Kidney epithelial cell (primary cell): ENCODE measurements at regions not wholly inside any gene's neighbourhood (a gene's known extent, or its start where the extent isn't known, plus 50 kb on each side); places are given as distances from the start of the nearest gene placed in this dataset.

ENCODE experiments used
- DNase-seq: peaks from one replicate; pipeline ENCODE4 v3.0.0-alpha.2; 2010; ENCODE audit warnings: low read depth
- H3K27me3 ChIP-seq: 2 replicates; pipeline ENCODE4 v1.6.0; 2011; ENCODE audit warnings: low read length; ENCODE audit not compliant: control insufficient read depth, insufficient read depth
- H3K36me3 ChIP-seq: 2 replicates; pipeline ENCODE4 v1.5.1; 2011; ENCODE audit warnings: low read length; ENCODE audit not compliant: control insufficient read depth, insufficient read depth
- H3K4me3 ChIP-seq: 2 replicates; pipeline ENCODE4 v1.5.1; 2011; ENCODE audit warnings: low read depth, mild to moderate bottlenecking, control low read depth, low read length
- TF ChIP-seq, protein P1 (sequence below): IDR thresholded peaks from 2 replicates; pipeline ENCODE4 v1.5.1; 2011; ENCODE audit warnings: mild to moderate bottlenecking, moderate library complexity, low read length, control low read depth, inconsistent platforms; ENCODE audit not compliant: insufficient read depth, poor library complexity, severe bottlenecking

DNA sequence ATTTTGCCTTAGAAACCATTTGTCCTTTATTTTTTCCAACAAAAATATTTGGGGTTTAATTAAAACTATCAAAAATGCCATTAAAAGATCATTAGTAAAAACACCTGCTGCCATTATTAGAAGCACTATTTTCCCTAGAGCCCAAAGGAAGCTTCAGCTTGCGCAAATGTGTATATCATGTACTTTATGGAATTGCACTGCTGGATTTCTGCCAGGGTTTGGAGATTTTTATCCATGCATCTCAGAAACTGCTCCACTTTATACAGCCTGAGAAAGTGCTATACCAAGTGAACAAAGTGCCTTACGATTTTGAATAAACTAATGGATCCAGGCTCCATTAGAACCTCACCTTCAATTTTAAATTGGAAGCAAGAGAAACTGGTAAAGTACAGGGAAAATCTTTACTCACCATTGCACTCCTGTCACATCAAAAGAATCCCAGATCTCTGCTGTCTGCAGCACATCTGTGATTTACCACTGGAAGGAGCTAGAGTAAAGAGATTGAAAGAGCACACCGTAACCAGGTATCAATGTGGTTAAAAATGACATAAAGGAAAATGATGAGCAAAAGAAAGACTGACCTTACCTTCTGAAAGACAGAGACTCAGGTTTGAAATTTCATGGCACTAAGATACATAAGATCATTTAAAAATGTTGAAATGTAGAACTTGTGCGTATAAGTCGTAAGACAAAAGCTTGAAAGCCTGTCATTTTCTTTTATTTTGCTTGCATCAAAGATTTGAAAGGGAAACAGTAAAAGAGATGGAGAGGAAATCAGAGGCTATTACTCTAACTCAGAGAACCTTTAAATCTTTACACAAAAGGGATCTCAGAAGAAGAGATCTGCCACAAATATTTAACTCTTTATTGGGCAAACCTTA, 678.1 kb upstream of the GOT2 start:
- TF ChIP-seq, protein P1, sequence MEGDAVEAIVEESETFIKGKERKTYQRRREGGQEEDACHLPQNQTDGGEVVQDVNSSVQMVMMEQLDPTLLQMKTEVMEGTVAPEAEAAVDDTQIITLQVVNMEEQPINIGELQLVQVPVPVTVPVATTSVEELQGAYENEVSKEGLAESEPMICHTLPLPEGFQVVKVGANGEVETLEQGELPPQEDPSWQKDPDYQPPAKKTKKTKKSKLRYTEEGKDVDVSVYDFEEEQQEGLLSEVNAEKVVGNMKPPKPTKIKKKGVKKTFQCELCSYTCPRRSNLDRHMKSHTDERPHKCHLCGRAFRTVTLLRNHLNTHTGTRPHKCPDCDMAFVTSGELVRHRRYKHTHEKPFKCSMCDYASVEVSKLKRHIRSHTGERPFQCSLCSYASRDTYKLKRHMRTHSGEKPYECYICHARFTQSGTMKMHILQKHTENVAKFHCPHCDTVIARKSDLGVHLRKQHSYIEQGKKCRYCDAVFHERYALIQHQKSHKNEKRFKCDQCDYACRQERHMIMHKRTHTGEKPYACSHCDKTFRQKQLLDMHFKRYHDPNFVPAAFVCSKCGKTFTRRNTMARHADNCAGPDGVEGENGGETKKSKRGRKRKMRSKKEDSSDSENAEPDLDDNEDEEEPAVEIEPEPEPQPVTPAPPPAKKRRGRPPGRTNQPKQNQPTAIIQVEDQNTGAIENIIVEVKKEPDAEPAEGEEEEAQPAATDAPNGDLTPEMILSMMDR = peak; percentile 42
- no peak for DNase-seq
- Histone ChIP-seq H3K4me3 (no peak overlapping the region), H3K27me3 (no peaks in the 10 kb centered on the region), H3K36me3 (no peaks in the 10 kb centered on the region)

DNA sequence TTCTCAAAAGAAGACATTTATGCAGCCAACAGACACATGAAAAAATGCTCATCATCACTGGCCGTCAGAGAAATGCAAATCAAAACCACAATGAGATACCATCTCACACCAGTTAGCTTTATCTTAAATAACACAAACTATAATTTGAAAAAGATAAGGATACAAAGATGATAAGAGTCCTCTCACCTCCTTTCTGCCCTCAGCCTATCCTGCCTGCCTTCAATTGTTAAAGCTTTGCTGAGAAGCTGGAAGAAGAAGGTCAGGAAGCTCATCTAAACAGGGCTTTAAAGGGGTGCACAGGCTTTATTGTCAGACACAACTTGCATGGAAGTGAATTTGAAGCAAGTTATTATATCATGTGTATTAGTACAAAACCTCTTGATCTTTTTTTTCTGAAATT, 676.3 kb upstream of the GOT2 start:
- no peaks in the 10 kb centered on the region for H3K27me3 ChIP-seq
- TF ChIP-seq, protein P1 = no peak
- no peaks in the 10 kb centered on the region for H3K36me3 ChIP-seq

DNA sequence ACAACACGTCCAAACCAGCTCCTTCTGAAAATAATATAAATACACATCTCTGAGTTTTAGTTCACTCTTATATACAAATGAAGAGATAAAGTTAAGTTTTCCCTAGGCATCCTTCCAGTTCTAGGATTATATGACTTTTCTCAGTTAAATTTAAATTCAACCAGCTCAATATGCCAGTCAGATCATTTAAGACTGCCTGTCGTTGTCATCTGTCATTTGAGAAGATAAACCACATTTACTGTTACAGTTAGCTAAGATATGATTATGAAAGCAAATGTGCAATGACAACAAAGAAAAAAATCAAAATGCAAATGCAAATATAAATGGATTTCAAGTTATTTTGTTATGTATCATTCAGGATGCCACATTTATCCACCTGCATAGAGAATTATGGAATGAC, 671.7 kb upstream of the GOT2 start:
- DNase-seq = no peak
- H3K27me3 ChIP-seq = no peaks in the 10 kb centered on the region
- no peak overlapping the region for H3K4me3 ChIP-seq
- no peaks in the 10 kb centered on the region for H3K36me3 ChIP-seq
- TF ChIP-seq, protein P1 = no peak

More for the DNA sequence above, 676.3 kb upstream of the GOT2 start:
- no peak overlapping the region for H3K4me3 ChIP-seq
- DNase-seq = no peak

GRCh38 chr16:59404509-59404908, 670.4 kb upstream of the GOT2 start:
- Histone ChIP-seq H3K27me3 (no peaks in the 10 kb centered on the region), H3K4me3 (no peak overlapping the region), H3K36me3 (no peaks in the 10 kb centered on the region)
- no peak for DNase-seq
- TF ChIP-seq, protein P1 = no peak

- TF ChIP-seq, protein P1 = no peak
- no peaks in the 10 kb centered on the region for H3K36me3 ChIP-seq
- no peak for DNase-seq
- H3K4me3 ChIP-seq = no peak overlapping the region
- no peaks in the 10 kb centered on the region for H3K27me3 ChIP-seq
Observed at GRCh38 chr16:59400830-59401229, 666.7 kb upstream of the GOT2 start.

DNA sequence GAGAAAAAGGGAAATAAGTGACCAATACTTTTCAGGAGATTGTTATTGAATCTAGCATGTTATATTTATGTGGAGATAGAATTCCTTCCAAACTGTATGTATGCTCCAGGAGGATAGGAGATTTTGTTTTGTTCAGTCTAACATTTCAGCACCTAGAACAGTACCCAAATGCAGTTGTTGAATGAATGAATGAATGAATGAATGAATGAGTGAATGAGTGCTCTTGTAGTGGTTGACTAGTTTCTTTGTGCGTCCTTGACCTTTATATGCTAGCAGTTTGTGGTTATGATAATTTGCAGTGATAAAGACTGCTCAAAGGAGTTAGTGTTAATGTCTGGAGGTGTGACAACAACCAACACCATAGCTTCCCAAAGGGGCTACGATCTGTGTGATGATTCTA, 663.5 kb upstream of the GOT2 start:
- TF ChIP-seq, protein P1 = no peak
- Histone ChIP-seq H3K36me3 (no peaks in the 10 kb centered on the region), H3K4me3 (no peak overlapping the region), H3K27me3 (no peaks in the 10 kb centered on the region)
- no peak for DNase-seq
